Stomach (tissue), 8 donors: ENCODE measurements at regions not wholly inside any gene's neighbourhood (a gene's known extent, or its start where the extent isn't known, plus 50 kb on each side); places are given as distances from the start of the nearest gene placed in this dataset.

Source experiments
- DNase-seq, 2 donors: peaks; one replicate each; pipeline versions ENCODE4 v3.0.0 to v3.0.0-alpha.2; 2013 to 2019
- H3K27ac ChIP-seq, 5 donors: fragments of 200-600 bp in 4 of 5; sonication (generic) in 4 of 5; one replicate each; pipeline ENCODE4 v1.5.1; 2013 to 2019; ENCODE audit warnings: mild to moderate bottlenecking in 1 of 5, moderate library complexity in 1 of 5
- H3K27me3 ChIP-seq, 3 donors: fragments of 200-600 bp; sonication (generic); one replicate each; pipeline ENCODE4 v1.5.1; 2017 to 2019; ENCODE audit warnings: mixed run types in 1 of 3
- H3K36me3 ChIP-seq, 4 donors: fragments of 200-600 bp; sonication (generic); 1 replicate in 3 of 4; 2 replicates in 1 of 4; pipeline ENCODE4 v1.5.1; 2016 to 2019
- H3K4me1 ChIP-seq, 4 donors: fragments of 200-600 bp; sonication (generic); one replicate each; pipeline ENCODE4 v1.5.1; 2016 to 2019
- H3K4me3 ChIP-seq, 4 donors: fragments of 200-600 bp; sonication (generic) in 3 of 4; one replicate each; pipeline ENCODE4 v1.5.1; 2016 to 2019; ENCODE audit warnings: mild to moderate bottlenecking in 1 of 4
- H3K9me3 ChIP-seq, 4 donors: fragments of 200-600 bp; sonication (generic); one replicate each; pipeline ENCODE4 v1.5.1; 2016 to 2019
- EP300 ChIP-seq: sonication (generic); formaldehyde crosslinking; IDR thresholded peaks from one replicate; pipeline ENCODE4 v1.6.1; 2017; ENCODE audit warnings: antibody characterized with exemption
- POLR2A ChIP-seq, 4 donors: fragments of 450-650 bp; IDR thresholded peaks; one replicate each; pipeline ENCODE4 v1.6.1; 2016; ENCODE audit warnings: antibody characterized with exemption in 4 of 4, control low read depth in 2 of 4, mild to moderate bottlenecking in 1 of 4, moderate library complexity in 1 of 4
- POLR2AphosphoS5 ChIP-seq, 3 donors: sonication (generic); formaldehyde crosslinking; IDR thresholded peaks; one replicate each; pipeline ENCODE4 v1.6.1; 2016; ENCODE audit warnings: antibody characterized with exemption in 3 of 3
- WGBS, 5 donors: extraction: QIAGEN DNeasy Blood & Tissue Kit in 3 of 5; methylation state at CpG; one replicate each; pipeline versions ENCODE4 v1.1.5 to v1.1.7; 2013 to 2018; 5-methylcytosine and 5-hydroxymethylcytosine counted together
- intact Hi-C: fragments of 100-400 bp; cut with DNase I; formaldehyde crosslinking; loops from one replicate; pipeline ENCODE4 v1.15.1; 2023; ENCODE audit warnings: low total_unique reads
- TF ChIP-seq, protein P1 (sequence below), 7 experiments: fragments of 450-650 bp in 4 of 7; fragments of 200-600 bp in 3 of 7; sonication (generic) in 3 of 7; IDR thresholded peaks; one replicate each; pipeline ENCODE4 v1.5.1; 2016 to 2019; ENCODE audit warnings: antibody characterized with exemption in 7 of 7, control low read depth in 2 of 7, mild to moderate bottlenecking in 1 of 7
- donor health status: healthy with polysubstance abuse.
- donor health status: Bipolar disorder and iron deficiency.
- donor health status: healthy.

DNA sequence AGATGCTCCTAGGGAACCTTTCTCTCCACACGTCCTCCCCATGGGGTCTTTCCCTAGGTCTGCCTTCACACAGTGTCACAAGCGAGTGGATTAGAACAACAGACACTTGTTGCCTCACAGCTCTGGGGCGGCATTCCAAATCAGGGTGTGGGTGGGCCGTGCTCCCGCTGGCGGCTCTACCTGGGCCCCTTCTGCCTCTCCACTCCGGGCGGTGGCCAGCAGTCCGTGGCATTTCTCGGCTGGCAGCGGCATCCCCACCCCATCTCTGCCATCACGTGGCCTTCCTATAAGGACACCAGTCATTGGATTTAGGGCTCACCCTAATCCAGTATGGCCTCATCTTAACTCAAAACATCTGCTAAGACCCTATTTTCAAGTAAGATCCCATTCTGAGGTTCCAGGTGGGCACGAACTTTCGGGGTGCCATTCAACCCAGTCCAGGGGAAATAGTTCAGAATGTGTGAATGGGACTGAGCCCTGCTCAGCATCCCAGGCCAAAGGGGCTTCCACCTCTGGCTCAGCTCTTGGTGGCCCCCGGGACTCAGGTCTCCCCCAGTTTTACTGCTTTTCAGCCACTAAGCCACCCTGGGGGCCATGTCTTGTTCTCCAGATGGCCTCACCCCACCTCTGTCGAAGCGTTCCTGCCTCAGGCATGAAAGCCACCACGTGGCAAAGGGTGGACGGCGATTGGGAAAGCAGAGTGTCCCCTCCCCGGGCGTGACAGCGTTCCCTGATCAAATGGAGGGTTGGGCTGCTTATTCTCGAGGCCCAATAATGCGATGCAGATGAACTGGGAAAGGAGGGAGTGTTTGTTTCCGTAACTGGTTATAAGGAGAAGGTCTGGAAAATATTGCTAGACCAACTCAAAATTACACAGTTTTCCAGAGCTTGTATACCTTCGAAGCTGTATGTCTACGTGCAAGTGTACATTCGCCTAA is 350.0 kb downstream of the GLRX3 start:
- TF ChIP-seq EP300 (no peak), POLR2AphosphoS5 (IDR thresholded peaks at IDR 0.05) (no peak), POLR2A (IDR thresholded peaks at IDR 0.05) (no peak)
- TF ChIP-seq, protein P1, sequence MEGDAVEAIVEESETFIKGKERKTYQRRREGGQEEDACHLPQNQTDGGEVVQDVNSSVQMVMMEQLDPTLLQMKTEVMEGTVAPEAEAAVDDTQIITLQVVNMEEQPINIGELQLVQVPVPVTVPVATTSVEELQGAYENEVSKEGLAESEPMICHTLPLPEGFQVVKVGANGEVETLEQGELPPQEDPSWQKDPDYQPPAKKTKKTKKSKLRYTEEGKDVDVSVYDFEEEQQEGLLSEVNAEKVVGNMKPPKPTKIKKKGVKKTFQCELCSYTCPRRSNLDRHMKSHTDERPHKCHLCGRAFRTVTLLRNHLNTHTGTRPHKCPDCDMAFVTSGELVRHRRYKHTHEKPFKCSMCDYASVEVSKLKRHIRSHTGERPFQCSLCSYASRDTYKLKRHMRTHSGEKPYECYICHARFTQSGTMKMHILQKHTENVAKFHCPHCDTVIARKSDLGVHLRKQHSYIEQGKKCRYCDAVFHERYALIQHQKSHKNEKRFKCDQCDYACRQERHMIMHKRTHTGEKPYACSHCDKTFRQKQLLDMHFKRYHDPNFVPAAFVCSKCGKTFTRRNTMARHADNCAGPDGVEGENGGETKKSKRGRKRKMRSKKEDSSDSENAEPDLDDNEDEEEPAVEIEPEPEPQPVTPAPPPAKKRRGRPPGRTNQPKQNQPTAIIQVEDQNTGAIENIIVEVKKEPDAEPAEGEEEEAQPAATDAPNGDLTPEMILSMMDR (IDR thresholded peaks at IDR 0.05): no peak

DNA sequence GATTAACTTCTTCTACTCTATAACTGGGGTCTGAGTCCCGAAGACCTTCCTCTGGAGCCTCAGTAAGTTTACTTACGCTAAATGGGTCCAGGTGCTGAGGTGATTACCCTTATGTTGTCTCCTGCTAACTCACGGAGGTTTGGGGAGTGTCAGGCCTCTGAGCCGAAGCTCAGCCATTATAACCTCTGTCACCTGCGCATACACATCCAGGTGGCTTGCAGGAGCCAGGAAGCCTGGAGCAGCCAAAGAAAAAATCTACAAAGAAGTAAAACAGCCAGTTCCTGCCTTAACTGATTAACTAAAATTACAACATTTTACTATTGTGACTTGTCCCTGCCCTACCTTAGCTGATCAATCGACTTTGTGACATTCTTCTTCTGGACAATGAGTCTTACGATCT is 350.7 kb downstream of the GLRX3 start:
- H3K9me3 ChIP-seq: peaks cover 0 to 4% (median 0%) of the 10 kb centered on the region in 4 donors
- 59 to 79% (median 68%) methylated on average over 7 of the region's 7 CpGs for WGBS, 5 donors
- H3K4me1 ChIP-seq: no peaks in the 10 kb centered on the region
- DNase-seq: no peak
- intact Hi-C loops: no loop called here
- H3K4me3 ChIP-seq: no peak overlapping the region
- no peak overlapping the region for H3K27ac ChIP-seq
- TF ChIP-seq, protein P1 (IDR thresholded peaks at IDR 0.05): no peak
- TF ChIP-seq EP300 (no peak), POLR2AphosphoS5 (IDR thresholded peaks at IDR 0.05) (no peak), POLR2A (IDR thresholded peaks at IDR 0.05) (no peak)
- H3K27me3 ChIP-seq: peaks cover 0 to 15% (median 0%) of the 10 kb centered on the region in 3 donors
- no peaks in the 10 kb centered on the region for H3K36me3 ChIP-seq

More for the DNA sequence above, 350.0 kb downstream of the GLRX3 start:
- no peaks in the 10 kb centered on the region for H3K36me3 ChIP-seq
- H3K27ac ChIP-seq: no peak overlapping the region
- intact Hi-C loops: no loop called here
- H3K27me3 ChIP-seq: peaks cover 0 to 15% (median 0%) of the 10 kb centered on the region in 3 donors
- no peak for DNase-seq
- peaks cover 0 to 4% (median 0%) of the 10 kb centered on the region in 4 donors for H3K9me3 ChIP-seq
- no peak overlapping the region for H3K4me3 ChIP-seq
- WGBS, 5 donors: 83 to 89% (median 87%) methylated on average over 29 of the region's 29 CpGs
- H3K4me1 ChIP-seq: no peaks in the 10 kb centered on the region

DNA sequence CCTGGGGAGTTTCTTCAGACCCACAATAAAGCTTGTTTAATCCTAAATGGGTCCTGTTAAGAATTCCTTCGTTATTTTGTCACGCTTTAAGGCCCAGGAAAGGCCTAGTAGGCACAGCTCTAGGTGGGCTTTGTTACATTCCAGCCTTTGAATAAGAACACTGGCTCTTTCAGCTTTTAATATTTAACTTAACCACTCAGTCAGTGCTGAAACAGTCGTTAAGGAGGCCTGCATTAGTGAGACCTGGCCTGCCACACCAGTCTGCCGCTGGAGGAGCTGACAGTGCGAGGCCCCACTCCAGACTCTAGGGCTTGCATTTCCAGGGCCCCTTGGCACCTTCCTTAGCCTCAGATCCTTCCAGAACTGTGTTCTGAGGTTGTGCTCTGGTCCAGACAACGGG is 351.4 kb downstream of the GLRX3 start:
- intact Hi-C loops: no loop called here
- Histone ChIP-seq H3K36me3 (no peaks in the 10 kb centered on the region), H3K9me3 (peaks cover 0 to 4% (median 0%) of the 10 kb centered on the region in 4 donors), H3K27ac (no peak overlapping the region), H3K4me1 (no peaks in the 10 kb centered on the region), H3K27me3 (peaks cover 0 to 11% (median 0%) of the 10 kb centered on the region in 3 donors), H3K4me3 (no peak overlapping the region)
- TF ChIP-seq, protein P1 (IDR thresholded peaks at IDR 0.05): no peak
- TF ChIP-seq POLR2A (IDR thresholded peaks at IDR 0.05): no peak
- TF ChIP-seq POLR2AphosphoS5 (IDR thresholded peaks at IDR 0.05): no peak
- TF ChIP-seq EP300: no peak
- 34 to 47% (median 38%) methylated on average over 5 to 6 of the region's 6 CpGs for WGBS, 5 donors
- DNase-seq: peak in 1 of 2 donors; percentile 2

DNA sequence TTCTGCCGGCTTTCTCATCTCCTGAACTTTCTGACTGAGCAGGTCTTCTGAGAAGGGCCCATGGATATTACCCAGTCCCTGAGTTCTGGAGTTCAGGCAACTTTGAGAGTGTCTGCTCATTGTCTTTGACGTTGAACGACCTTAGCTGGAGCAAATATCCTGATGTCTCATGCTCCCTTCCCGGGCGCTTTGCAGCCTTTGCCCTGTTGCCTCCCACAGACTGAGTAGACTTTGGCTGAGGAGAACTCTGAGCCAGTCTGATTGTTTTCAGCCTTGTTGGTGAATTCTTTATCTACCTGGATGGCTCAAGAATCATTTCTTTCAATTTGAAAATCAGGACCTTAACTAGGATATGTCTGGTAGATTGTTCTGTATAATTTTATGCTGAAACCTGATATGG is 353.7 kb downstream of the GLRX3 start:
- no peaks in the 10 kb centered on the region for H3K27me3 ChIP-seq
- no peak for TF ChIP-seq EP300
- TF ChIP-seq, protein P1 (IDR thresholded peaks at IDR 0.05): no peak
- no peak for TF ChIP-seq POLR2AphosphoS5 (IDR thresholded peaks at IDR 0.05)
- TF ChIP-seq POLR2A (IDR thresholded peaks at IDR 0.05): no peak
- H3K36me3 ChIP-seq: no peaks in the 10 kb centered on the region
- H3K4me1 ChIP-seq: no peaks in the 10 kb centered on the region
- 63 to 73% (median 67%) methylated on average over 5 of the region's 5 CpGs for WGBS, 5 donors
- H3K27ac ChIP-seq: no peak overlapping the region
- no peak for DNase-seq
- no peak overlapping the region for H3K4me3 ChIP-seq
- H3K9me3 ChIP-seq: no peaks in the 10 kb centered on the region
- intact Hi-C loops: no loop called here
